ENCODE measurements at regions not wholly inside any gene's neighbourhood (a gene's known extent, or its start where the extent isn't known, plus 50 kb on each side); places are given as distances from the start of the nearest gene placed in this dataset.

- TF ChIP-seq CTCF (IDR thresholded peaks at IDR 0.05; ENCODE audit: insufficient read depth, missing control alignments), result no peak
- FAIRE-seq (no peak), DNase-seq (ENCODE audit: insufficient read length, low spot score) (no peak)
Measured at GRCh38 chr11:80182901-80183300, 742.1 kb upstream of the TENM4 start.

- no peak for TF ChIP-seq CTCF (IDR thresholded peaks at IDR 0.05; ENCODE audit: insufficient read depth, missing control alignments)
- FAIRE-seq, result no peak
Measured at GRCh38 chr11:80173371-80174136, 732.7 kb upstream of the TENM4 start.

GRCh38 chr11:80168796-80169195, 728.0 kb upstream of the TENM4 start:
- no peak for DNase-seq (ENCODE audit: insufficient read length, low spot score)
- FAIRE-seq, result no peak
- no peak for TF ChIP-seq CTCF (IDR thresholded peaks at IDR 0.05; ENCODE audit: insufficient read depth, missing control alignments)

More at GRCh38 chr11:80173371-80174136, 732.7 kb upstream of the TENM4 start:
- no peak for DNase-seq (ENCODE audit: insufficient read length, low spot score)

- TF ChIP-seq CTCF (IDR thresholded peaks at IDR 0.05; ENCODE audit: insufficient read depth, missing control alignments), result no peak
- FAIRE-seq (no peak), DNase-seq (ENCODE audit: insufficient read length, low spot score) (no peak)
Measured at GRCh38 chr11:80167766-80168165, 726.9 kb upstream of the TENM4 start.

GRCh38 chr11:80165744-80166143, 724.9 kb upstream of the TENM4 start:
- TF ChIP-seq CTCF (IDR thresholded peaks at IDR 0.05; ENCODE audit: insufficient read depth, missing control alignments), result no peak
- DNase-seq (ENCODE audit: insufficient read length, low spot score), result no peak
- no peak for FAIRE-seq

- no peak for TF ChIP-seq CTCF (IDR thresholded peaks at IDR 0.05; ENCODE audit: insufficient read depth, missing control alignments)
- FAIRE-seq, result no peak
- no peak for DNase-seq (ENCODE audit: insufficient read length, low spot score)
Measured at GRCh38 chr11:80163441-80163840, 722.6 kb upstream of the TENM4 start.

- TF ChIP-seq CTCF (IDR thresholded peaks at IDR 0.05; ENCODE audit: insufficient read depth, missing control alignments), result no peak
- DNase-seq (ENCODE audit: insufficient read length, low spot score), result no peak
- FAIRE-seq, result no peak
Measured at GRCh38 chr11:80163011-80163410, 722.2 kb upstream of the TENM4 start.
